NCI-H146 treated with DMSO at 0.1 percent for 48 hours (cell line): ENCODE measurements at regions not wholly inside any gene's neighbourhood (a gene's known extent, or its start where the extent isn't known, plus 50 kb on each side); places are given as distances from the start of the nearest gene placed in this dataset.
"Not testable (repeated sequence)": the region's sequence is repeated elsewhere in the genome, so short reads cannot be mapped to it uniquely, and the experiment has no call there.

Source experiments
- DNase-seq: peaks from one replicate; lab custom pipeline; 2025; ENCODE audit not compliant: unreplicated experiment; lab: John Stamatoyannopoulos, UW

DNA sequence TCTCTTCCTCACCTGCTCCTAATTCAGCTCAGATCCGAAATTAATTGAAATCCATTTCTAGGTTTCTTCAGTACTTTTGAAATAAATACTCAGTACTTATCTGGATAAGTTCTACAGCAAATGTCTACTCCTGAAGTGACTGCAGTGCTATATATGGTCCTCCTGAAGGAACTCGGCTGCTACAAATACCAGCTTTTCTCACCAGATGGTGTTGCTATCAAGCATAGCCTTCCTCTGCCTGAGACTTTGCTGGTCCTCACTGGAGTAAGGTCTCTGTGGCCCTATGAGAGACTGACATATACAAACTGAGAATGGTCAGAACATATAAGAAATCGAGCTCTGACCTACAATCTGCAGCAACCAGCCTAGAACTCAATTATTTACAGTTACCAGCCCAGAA is 161.6 kb downstream of the NDFIP2 start:
- no peak for DNase-seq

DNA sequence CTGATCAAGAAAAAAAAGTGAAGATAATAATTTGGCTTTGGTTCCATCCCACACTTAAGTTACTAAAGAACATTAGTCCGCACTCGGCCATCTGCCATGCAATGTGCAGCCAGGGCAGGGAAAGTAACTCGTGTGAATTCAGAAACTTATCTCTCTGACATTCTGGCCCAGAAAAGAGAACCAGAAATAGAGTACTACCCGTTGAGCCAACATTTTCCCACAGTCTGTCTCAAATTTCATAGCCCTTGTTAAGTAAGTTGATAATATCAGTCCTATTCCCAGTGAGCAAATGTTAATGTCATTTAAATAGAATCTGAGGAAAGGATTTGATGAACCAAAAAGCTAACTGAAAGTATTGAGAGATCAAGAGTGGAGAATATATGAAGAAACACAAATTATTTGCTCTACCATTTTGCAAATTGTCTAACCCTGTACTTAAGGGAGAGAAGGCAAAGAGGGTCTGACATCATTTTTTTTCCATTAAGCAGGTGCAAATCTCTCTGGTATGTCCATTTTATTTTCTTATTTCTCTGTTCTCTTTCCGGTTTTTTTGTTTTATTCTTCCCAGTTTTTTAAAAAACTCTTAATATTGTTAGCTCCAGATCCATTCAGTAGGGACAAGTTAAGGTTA is 156.3 kb downstream of the NDFIP2 start:
- no peak for DNase-seq

DNA sequence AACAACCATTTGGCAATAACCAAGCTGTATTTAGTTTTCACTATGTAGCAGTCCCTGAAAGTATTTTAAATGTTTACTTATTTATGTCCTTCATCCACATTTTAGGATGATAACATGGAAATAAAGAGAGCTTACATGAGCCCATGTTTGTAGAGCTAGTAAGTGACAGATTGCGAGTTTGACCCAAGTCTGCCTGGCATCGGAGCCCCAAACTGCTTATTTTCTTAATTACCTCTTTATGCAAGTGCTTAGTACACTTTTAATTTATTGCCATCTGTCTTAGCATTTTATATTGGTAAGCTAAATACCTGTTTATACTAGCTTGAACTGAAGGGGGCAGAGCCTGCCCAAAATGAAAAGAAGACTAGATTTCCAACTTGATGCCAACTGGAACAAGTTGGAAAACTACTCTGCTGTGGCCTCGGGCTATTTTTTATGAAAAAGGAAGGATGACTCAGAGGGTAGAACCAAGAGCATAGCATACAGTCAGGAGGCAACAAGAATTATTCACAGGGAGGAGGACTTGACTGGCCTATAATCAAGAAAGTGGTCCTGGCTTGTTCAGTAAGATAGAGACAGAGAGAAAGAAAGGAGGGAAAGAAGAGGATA is 150.2 kb downstream of the NDFIP2 start:
- peak; percentile 11 for DNase-seq

DNA sequence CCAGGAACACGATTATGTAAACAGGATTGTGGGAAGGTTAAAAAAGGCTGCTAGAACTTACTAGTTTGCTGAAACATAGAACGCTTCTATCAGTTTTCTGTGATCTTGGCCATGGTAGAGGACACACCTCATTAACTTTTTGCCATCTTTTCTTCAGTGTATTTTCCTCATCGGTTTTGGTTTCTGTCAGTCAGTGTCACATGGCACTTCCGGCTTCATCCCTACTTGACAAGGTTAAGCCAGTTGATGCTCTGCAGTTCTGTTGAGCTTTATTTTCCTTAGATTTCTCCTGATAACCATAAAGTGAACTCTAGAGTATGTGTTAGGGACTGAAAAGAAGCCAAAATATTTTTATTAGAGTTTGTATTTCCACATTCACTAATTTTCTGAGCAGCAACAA is 147.5 kb downstream of the NDFIP2 start:
- no peak for DNase-seq

DNA sequence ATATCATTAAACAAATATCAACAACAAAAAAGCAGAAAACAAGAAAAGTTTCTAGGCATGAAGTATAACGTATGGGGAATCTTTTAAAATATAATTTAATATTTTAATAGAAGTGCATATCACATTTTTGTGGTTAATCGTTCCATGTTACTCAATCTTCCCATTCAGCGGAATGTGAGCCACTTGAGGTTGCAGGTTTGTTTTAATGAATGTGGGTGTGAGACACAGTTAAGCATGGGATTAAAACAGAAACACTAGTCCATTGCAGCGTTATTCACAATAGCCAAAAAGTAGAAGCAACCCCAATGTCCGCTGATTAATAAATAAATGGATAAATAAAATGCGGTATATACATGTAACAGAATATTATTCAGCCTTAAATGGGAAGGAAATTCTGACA is 146.0 kb downstream of the NDFIP2 start:
- DNase-seq = no peak

DNA sequence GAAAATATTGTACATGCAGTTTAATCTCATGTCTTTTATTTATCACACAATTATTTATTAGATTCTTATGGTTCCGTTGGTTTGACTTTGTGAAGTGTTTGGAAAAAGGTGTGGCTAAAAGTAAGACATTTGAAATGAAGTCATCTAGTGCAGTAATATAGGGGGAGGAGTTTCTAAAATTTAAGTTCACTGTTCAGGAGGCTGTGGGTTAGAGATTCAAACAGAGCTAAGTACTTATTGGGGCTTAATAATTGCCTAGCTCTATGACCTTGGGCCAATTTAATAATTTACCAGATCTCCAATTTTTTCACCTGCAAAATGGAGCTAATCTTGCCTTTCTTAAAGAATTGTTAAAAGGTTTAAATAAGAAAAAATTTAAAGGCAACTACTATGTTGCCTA is 144.6 kb downstream of the NDFIP2 start:
- no peak for DNase-seq

DNA sequence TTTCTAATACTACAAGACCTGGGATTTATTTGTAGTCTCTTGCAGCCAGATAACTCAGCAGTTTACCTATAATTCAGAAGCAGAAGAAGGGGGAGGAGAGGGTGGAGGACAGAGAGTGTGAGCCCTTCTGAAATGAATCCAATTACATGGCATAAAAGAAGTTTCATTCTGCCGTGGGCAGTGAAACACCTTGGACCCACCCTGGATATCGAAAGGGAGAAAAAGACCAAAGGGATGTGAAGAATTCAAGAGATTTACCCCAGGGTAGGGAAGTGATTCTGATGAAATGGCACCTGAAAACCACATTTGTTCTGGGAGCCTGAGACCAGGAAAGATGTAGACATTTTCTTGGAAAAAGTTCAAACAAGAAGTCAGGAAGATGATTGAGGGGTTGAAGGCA is 140.9 kb downstream of the NDFIP2 start:
- DNase-seq = no peak

DNA sequence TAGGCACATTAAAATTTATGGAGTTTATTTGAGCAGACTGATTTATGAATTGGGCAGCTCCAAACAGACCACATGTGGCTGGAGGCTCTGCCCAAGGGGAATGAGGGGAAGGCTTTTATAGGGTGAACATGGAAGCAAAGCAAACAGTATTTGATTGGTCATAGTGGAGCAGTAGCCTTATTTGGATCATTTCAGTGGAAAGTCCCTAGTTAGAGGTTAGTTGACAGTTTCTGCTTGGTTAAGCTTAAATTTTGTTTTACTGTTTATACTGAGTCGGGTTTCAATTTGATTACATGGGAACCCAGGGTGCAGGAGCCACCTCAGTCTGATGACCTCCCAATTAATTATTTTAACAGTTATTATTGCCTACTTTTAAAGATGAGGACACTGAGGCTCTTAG is 140.5 kb downstream of the NDFIP2 start:
- no peak for DNase-seq

DNA sequence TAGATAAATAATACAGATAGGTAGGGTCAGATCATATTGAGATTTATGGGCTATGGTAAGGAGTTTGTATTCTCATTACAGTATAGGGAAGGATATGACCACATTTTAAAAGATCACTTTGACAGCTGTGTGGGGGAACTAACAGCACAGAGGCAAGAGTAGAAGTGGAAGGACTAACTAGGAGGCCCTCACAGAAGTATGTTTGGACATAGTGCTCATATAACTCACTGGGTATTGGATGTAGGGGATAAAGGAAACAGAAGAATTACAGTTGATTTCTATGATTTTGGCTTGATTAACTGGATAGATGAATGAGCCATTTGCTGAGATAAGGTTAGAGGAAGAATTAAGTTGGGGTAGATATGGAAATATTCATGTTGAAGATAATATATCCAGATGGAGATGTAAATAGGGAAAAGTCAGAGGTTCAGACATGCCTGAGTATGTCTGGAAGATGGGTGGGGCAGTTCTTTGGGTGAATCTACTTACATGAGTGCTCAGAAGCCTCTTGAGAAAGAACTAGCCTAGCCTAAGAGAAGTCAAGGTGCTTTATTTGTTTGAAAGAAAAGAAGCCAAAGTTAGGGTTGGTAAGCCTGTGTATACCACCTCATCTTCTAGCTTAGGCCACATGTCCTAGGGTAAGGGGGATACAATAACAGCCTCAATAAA is 133.4 kb downstream of the NDFIP2 start:
- no peak for DNase-seq

DNA sequence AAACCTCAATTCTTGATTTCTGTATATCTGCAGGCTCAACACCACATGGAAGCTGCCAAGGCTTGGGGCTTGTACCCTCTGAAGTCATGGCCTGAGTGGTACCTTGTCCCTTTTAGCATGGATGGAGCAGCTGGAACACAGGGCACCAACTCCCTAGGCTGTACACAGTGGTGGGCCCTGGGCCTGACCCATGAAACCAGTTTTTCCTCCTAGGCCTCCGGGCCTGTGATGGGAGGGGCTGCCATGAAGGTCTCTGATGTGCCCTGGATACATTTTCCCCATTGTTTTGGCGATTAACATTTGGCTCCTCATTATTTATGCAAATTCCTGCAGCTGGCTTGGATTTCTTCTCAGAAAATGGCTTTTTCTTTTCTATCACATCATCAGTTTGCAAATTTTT is 131.6 kb downstream of the NDFIP2 start:
- DNase-seq = no peak

DNA sequence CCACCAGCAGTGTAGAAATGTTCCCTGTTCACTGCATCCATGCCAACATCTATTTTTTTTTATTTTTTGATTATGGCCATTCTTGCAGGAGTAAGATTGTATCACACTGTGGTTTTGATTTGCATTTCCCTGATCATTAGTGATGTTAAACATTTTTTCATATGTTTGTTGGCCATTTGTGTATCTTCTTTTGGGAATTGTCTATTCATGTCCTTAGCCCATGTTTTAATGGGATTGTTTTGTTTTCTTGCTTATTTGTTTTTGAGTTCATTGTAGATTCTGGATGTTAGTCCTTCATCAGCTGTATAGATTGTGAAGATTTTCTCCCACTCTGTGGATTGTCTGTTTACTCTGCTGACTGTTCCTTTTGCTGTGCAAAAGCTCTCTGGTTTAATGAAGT is 126.9 kb downstream of the NDFIP2 start:
- DNase-seq = not testable (repeated sequence)
